ENCODE measurements at regions not wholly inside any gene's neighbourhood (a gene's known extent, or its start where the extent isn't known, plus 50 kb on each side); places are given as distances from the start of the nearest gene placed in this dataset.

GRCh38 chr17:49901460-49902331 is 53.8 kb upstream of the TAC4 start:
- TF ChIP-seq, protein P1, sequence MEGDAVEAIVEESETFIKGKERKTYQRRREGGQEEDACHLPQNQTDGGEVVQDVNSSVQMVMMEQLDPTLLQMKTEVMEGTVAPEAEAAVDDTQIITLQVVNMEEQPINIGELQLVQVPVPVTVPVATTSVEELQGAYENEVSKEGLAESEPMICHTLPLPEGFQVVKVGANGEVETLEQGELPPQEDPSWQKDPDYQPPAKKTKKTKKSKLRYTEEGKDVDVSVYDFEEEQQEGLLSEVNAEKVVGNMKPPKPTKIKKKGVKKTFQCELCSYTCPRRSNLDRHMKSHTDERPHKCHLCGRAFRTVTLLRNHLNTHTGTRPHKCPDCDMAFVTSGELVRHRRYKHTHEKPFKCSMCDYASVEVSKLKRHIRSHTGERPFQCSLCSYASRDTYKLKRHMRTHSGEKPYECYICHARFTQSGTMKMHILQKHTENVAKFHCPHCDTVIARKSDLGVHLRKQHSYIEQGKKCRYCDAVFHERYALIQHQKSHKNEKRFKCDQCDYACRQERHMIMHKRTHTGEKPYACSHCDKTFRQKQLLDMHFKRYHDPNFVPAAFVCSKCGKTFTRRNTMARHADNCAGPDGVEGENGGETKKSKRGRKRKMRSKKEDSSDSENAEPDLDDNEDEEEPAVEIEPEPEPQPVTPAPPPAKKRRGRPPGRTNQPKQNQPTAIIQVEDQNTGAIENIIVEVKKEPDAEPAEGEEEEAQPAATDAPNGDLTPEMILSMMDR (IDR thresholded peaks at IDR 0.05; ENCODE audit: low read length), result no peak
- TF ChIP-seq EZH2 (IDR thresholded peaks at IDR 0.05; ENCODE audit: borderline replicate concordance, low read length), result no peak
- H2AFZ ChIP-seq (ENCODE audit: low read length), result no peak overlapping the region

GRCh38 chr17:49903523-49903922 is 55.7 kb upstream of the TAC4 start:
- Histone ChIP-seq H3K27me3 (ENCODE audit: insufficient read depth, low read length) (peaks cover 12% of the 10 kb centered on the region; the same call in 1 of the 2 replicates), H3K4me3 (ENCODE audit: low read depth, low read length, poor library complexity, severe bottlenecking) (no peak overlapping the region), H3K79me2 (ENCODE audit: insufficient read depth, low read length) (no peaks in the 10 kb centered on the region), H3K9me2 (ENCODE audit: low read depth, low read length) (no peaks in the 10 kb centered on the region), H3K9me3 (ENCODE audit: low read length) (no peaks in the 10 kb centered on the region), H4K20me1 (ENCODE audit: insufficient read depth, low read length) (no peaks in the 10 kb centered on the region), H3K4me1 (ENCODE audit: insufficient read depth, low read length, severe bottlenecking) (no peaks in the 10 kb centered on the region), H3K27ac (ENCODE audit: low read depth, low read length, poor library complexity, severe bottlenecking) (no peak overlapping the region), H3K9ac (ENCODE audit: low read length) (no peak overlapping the region), H2AFZ (ENCODE audit: low read length) (no peak overlapping the region), H3K36me3 (ENCODE audit: insufficient read depth, low read length) (no peaks in the 10 kb centered on the region), H3K4me2 (ENCODE audit: low read length) (no peak overlapping the region), H3F3A (ENCODE audit: insufficient read depth, low read length) (no peaks in the 10 kb centered on the region)
- TF ChIP-seq, protein P1 (IDR thresholded peaks at IDR 0.05; ENCODE audit: low read length), result no peak
- no peak for TF ChIP-seq EZH2 (IDR thresholded peaks at IDR 0.05; ENCODE audit: borderline replicate concordance, low read length)

More at GRCh38 chr17:49901460-49902331, 53.8 kb upstream of the TAC4 start:
- Histone ChIP-seq H3K9ac (ENCODE audit: low read length) (no peak overlapping the region), H3K27me3 (ENCODE audit: insufficient read depth, low read length) (peaks cover 12% of the 10 kb centered on the region; the same call in 1 of the 2 replicates), H3K27ac (ENCODE audit: low read depth, low read length, poor library complexity, severe bottlenecking) (no peak overlapping the region), H3K9me3 (ENCODE audit: low read length) (no peaks in the 10 kb centered on the region), H3K36me3 (ENCODE audit: insufficient read depth, low read length) (no peaks in the 10 kb centered on the region), H3K79me2 (ENCODE audit: insufficient read depth, low read length) (no peaks in the 10 kb centered on the region), H3K4me3 (ENCODE audit: low read depth, low read length, poor library complexity, severe bottlenecking) (no peak overlapping the region), H3K4me2 (ENCODE audit: low read length) (no peak overlapping the region), H3F3A (ENCODE audit: insufficient read depth, low read length) (no peaks in the 10 kb centered on the region), H3K4me1 (ENCODE audit: insufficient read depth, low read length, severe bottlenecking) (no peaks in the 10 kb centered on the region), H3K9me2 (ENCODE audit: low read depth, low read length) (no peaks in the 10 kb centered on the region), H4K20me1 (ENCODE audit: insufficient read depth, low read length) (no peaks in the 10 kb centered on the region)

DNA sequence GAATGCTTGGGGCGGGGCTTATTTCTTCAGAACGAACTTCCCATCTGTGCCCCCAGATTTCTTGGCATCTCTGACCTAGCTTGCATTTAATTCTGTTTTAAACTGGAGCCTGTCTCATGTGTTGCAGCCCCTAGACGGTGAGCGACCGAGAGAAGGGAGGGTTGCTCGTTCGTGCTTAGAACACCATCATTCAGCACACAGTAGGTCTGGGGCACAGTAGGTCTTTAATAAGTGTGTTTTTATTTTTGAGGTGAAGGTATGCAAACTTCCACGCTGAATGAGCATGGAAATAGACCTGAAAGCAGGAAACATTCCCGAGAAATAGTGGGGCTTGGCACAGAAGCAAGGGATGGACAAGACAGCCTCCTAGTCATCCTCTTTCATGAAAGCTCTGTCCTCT is 57.0 kb upstream of the TAC4 start:
- Histone ChIP-seq H3K27me3 (ENCODE audit: insufficient read depth, low read length) (peaks cover 12% of the 10 kb centered on the region; the same call in 1 of the 2 replicates), H3K79me2 (ENCODE audit: insufficient read depth, low read length) (no peaks in the 10 kb centered on the region)
- TF ChIP-seq, protein P1 (IDR thresholded peaks at IDR 0.05; ENCODE audit: low read length), result no peak
- TF ChIP-seq EZH2 (IDR thresholded peaks at IDR 0.05; ENCODE audit: borderline replicate concordance, low read length), result no peak

More for the DNA sequence above, 57.0 kb upstream of the TAC4 start:
- H3K9me2 ChIP-seq (ENCODE audit: low read depth, low read length), result no peaks in the 10 kb centered on the region
- H3K9me3 ChIP-seq (ENCODE audit: low read length), result no peaks in the 10 kb centered on the region
- no peak overlapping the region for H3K27ac ChIP-seq (ENCODE audit: low read depth, low read length, poor library complexity, severe bottlenecking)
- H2AFZ ChIP-seq (ENCODE audit: low read length), result no peak overlapping the region
- H3K4me3 ChIP-seq (ENCODE audit: low read depth, low read length, poor library complexity, severe bottlenecking), result no peak overlapping the region
- H3K36me3 ChIP-seq (ENCODE audit: insufficient read depth, low read length), result no peaks in the 10 kb centered on the region
- no peaks in the 10 kb centered on the region for H4K20me1 ChIP-seq (ENCODE audit: insufficient read depth, low read length)
- no peaks in the 10 kb centered on the region for H3F3A ChIP-seq (ENCODE audit: insufficient read depth, low read length)
- H3K9ac ChIP-seq (ENCODE audit: low read length), result no peak overlapping the region
- no peaks in the 10 kb centered on the region for H3K4me1 ChIP-seq (ENCODE audit: insufficient read depth, low read length, severe bottlenecking)
- H3K4me2 ChIP-seq (ENCODE audit: low read length), result no peak overlapping the region

Data from OCI-LY1 (cell line).